CD4-positive, alpha-beta T cell treated with Interleukin-4 for 4 hours (primary cell): ENCODE measurements at regions not wholly inside any gene's neighbourhood (a gene's known extent, or its start where the extent isn't known, plus 50 kb on each side); places are given as distances from the start of the nearest gene placed in this dataset.

Experiments
- DNase-seq: peaks from one replicate; pipeline ENCODE4 v3.0.0-alpha.2; 2020

- DNase-seq, result no peak
These were observed 1089.2 kb upstream of the AUTS2 start for GRCh38 chr7:68509054-68509453.

GRCh38 chr7:68509603-68510002, 1088.7 kb upstream of the AUTS2 start:
- no peak for DNase-seq

- no peak for DNase-seq
These were observed 1087.0 kb upstream of the AUTS2 start for GRCh38 chr7:68511281-68511680.

- no peak for DNase-seq
These were observed 1085.8 kb upstream of the AUTS2 start for GRCh38 chr7:68512466-68512865.

GRCh38 chr7:68518060-68518459, 1080.2 kb upstream of the AUTS2 start:
- no peak for DNase-seq

- no peak for DNase-seq
These were observed 1074.1 kb upstream of the AUTS2 start for GRCh38 chr7:68524126-68524525.

GRCh38 chr7:68529221-68529620, 1069.1 kb upstream of the AUTS2 start:
- DNase-seq, result no peak

GRCh38 chr7:68535266-68535665, 1063.0 kb upstream of the AUTS2 start:
- no peak for DNase-seq

GRCh38 chr7:68537051-68537773, 1061.1 kb upstream of the AUTS2 start:
- DNase-seq, result no peak

- no peak for DNase-seq
These were observed 1060.6 kb upstream of the AUTS2 start for GRCh38 chr7:68537774-68538071.

GRCh38 chr7:68542831-68543230, 1055.4 kb upstream of the AUTS2 start:
- no peak for DNase-seq

GRCh38 chr7:68544851-68545250, 1053.4 kb upstream of the AUTS2 start:
- no peak for DNase-seq

- DNase-seq, result no peak
These were observed 1051.1 kb upstream of the AUTS2 start for GRCh38 chr7:68547181-68547580.

- no peak for DNase-seq
These were observed 1050.5 kb upstream of the AUTS2 start for GRCh38 chr7:68547799-68548198.

GRCh38 chr7:68550027-68550426, 1048.2 kb upstream of the AUTS2 start:
- no peak for DNase-seq

GRCh38 chr7:68550635-68551034, 1047.6 kb upstream of the AUTS2 start:
- DNase-seq, result no peak

- DNase-seq, result no peak
These were observed 1041.7 kb upstream of the AUTS2 start for GRCh38 chr7:68556537-68556936.

- DNase-seq, result no peak
These were observed 1038.8 kb upstream of the AUTS2 start for GRCh38 chr7:68559518-68559917.

- no peak for DNase-seq
These were observed 1035.9 kb upstream of the AUTS2 start for GRCh38 chr7:68562323-68562899.

- no peak for DNase-seq
These were observed 1033.8 kb upstream of the AUTS2 start for GRCh38 chr7:68564306-68565135.

GRCh38 chr7:68571286-68571685, 1027.0 kb upstream of the AUTS2 start:
- DNase-seq, result no peak

- no peak for DNase-seq
These were observed 1024.8 kb upstream of the AUTS2 start for GRCh38 chr7:68573271-68574005.

GRCh38 chr7:68576366-68576765, 1021.9 kb upstream of the AUTS2 start:
- no peak for DNase-seq

- DNase-seq, result no peak
These were observed 1016.9 kb upstream of the AUTS2 start for GRCh38 chr7:68581417-68581816.
